ENCODE measurements at regions not wholly inside any gene's neighbourhood (a gene's known extent, or its start where the extent isn't known, plus 50 kb on each side); places are given as distances from the start of the nearest gene placed in this dataset.
"Not testable (repeated sequence)": the region's sequence is repeated elsewhere in the genome, so short reads cannot be mapped to it uniquely, and the experiment has no call there.

GRCh38 chr4:15164571-15164970 lies 162.3 kb downstream of the CPEB2 start:
- no peak for DNase-seq

DNA sequence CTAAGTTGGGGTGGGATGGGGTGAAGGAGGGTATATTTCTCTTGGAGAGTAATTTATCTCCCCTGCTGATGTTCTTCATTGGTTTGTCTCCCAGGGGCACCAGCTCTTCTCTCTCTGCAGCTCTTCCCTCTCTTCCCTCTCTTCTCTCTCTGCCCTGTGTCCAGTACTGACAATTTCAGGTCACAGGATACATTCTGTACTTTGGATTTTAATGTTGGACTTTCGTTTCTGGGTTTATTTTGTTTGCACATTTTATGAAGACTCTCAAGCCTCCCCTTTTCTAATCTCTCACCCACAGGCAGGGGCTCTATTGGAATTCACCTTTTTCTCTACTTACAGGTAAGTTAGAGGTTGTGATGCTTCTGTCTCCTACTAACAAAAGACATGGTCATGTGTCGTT lies 165.5 kb downstream of the CPEB2 start:
- DNase-seq: no peak

DNA sequence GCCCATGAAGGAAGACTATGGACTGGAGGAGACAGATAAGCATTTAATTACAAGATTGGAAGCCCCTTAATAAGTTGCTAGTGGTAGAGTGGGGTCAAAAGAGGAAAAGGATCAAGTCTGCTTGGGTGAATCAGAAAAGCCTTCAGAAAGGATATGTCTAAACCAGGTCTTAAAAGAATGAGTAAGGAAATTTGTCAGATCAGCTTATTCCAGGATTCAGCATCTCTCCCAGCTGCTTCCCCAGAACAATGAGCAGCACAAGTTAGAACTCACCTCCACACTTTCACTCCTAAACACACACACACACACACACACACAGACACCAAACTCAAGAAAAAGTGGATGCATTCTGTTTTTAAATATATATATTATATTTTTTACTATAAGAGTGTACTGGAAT lies 166.5 kb downstream of the CPEB2 start:
- DNase-seq: no peak

DNA sequence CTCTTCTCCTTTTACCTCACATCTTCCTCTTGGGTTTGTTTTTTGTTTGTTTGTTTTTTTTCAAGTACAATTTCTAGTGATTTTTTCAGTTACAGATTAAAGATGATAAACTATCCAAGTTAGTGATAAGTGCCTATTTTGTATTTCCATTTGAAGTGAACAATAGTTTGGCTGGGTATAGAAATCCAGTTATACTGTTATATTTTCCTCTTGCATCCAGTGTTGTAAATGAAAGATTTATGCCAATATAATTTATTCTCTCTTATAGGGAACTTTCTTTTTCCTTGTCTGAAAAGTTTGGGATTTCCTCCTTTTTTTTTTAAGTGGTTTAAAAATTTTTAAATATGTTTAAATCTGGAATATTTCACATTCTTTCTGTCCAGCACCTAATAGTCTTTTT lies 169.4 kb downstream of the CPEB2 start:
- no peak for DNase-seq

GRCh38 chr4:15173251-15173650 lies 171.0 kb downstream of the CPEB2 start:
- no peak for DNase-seq

- DNase-seq: not testable (repeated sequence)
Observed at GRCh38 chr4:15174168-15174567, 171.9 kb downstream of the CPEB2 start.

- DNase-seq: not testable (repeated sequence)
Observed at GRCh38 chr4:15179842-15180241, 177.6 kb downstream of the CPEB2 start.

- no peak for DNase-seq
Observed at GRCh38 chr4:15182600-15183220, 180.4 kb downstream of the CPEB2 start.

DNA sequence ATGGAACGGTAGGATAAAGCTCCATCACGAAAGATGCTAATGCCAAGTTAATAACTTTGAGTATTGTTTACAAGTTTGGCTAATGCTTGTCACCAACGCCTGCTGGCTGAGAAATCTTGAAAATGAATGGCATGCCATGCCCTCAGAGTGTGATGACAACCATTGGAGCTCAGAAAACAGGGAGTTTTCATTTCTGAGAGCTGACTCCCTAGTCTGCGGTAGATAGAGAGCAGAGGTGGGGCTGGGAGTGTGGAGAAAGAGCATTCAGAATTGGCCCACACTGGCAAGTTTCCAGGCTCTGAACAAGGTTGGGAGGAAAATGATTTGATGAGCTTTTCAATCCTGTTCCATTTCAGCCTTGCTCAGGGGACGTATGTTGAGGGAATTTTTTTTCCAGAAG lies 183.9 kb downstream of the CPEB2 start:
- no peak for DNase-seq

DNA sequence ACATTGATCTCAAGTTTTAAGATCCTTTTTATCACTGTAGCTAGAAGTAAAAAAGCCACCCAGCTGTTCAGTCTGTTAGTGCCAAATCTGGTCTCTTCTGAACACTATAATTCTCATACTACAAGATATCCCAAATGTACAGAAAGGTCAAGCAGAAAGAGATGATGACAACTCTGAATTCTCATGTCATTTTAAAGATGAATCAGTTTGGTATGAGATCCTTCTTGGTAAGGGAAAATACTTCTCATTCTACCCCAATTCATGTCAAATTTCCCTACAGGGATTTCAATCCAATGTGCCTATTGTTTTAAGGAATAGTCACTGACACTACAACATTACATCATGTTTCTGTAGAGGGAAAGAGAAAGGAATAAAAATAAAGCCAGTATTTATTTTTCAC lies 184.5 kb downstream of the CPEB2 start:
- no peak for DNase-seq

- no peak for DNase-seq
Observed at GRCh38 chr4:15188605-15189539, 186.6 kb downstream of the CPEB2 start.

DNA sequence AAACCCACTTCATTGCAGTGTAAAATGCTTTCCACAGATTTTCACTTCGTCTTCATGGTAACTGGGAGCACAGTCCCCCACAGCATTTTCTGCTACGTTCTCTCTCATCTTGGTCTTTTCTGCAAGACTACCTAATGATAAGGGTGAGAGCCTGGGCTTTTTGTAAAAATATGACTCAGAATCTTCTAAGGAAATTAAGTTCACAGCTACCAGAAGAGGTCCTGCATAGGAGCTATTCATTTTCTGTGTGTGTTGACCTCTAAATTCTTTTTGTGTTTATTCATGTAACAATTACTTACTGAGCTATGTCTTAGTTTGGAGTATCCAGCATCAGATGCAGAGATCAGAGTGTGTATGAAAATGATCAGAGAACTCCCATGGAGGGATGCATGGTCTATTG lies 192.2 kb downstream of the CPEB2 start:
- no peak for DNase-seq

- DNase-seq: no peak
Observed at GRCh38 chr4:15197005-15197404, 194.7 kb downstream of the CPEB2 start.

GRCh38 chr4:15198070-15198727 lies 195.9 kb downstream of the CPEB2 start:
- no peak for DNase-seq

DNA sequence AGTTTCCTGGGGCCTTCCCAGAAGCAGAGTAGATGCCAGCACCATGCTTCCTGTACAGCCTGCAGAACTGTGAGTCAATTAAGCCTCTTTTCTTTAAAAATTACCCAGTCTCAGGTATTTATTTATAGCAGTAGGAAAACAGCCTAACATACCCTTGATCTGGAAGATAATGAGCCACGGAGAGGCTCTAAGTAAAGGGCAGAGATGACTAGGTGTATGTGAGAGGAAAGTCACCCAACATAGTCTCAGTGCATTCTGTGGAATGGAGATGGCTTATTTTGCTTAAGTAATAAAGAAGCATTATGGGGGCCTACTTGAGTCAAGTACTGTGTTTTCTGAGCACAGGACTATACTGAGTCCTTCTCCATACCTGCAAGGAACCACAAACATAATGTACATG lies 199.5 kb downstream of the CPEB2 start:
- no peak for DNase-seq

GRCh38 chr4:15202481-15202880 lies 200.2 kb downstream of the CPEB2 start:
- no peak for DNase-seq

DNA sequence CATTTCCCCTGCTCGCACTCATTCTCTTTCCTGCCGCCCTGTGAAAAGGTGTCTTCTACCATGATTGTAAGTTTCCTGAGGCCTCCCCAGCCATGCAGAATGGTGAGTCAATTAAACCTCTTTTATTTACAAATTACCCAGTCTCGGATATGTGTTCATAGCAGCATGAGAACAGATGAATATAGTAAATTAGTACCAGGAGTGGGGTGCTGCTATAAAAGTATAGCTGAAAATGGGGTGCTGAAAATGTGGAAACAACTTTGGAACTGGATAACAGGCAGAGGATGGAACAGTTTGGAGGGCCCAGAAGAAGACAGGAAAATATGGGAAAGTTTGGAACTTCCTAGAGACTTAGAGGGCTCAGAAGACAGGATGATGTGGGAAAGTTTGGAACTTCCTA lies 204.2 kb downstream of the CPEB2 start:
- DNase-seq: not testable (repeated sequence)

GRCh38 chr4:15213302-15213970 lies 211.2 kb downstream of the CPEB2 start:
- DNase-seq: no peak

DNA sequence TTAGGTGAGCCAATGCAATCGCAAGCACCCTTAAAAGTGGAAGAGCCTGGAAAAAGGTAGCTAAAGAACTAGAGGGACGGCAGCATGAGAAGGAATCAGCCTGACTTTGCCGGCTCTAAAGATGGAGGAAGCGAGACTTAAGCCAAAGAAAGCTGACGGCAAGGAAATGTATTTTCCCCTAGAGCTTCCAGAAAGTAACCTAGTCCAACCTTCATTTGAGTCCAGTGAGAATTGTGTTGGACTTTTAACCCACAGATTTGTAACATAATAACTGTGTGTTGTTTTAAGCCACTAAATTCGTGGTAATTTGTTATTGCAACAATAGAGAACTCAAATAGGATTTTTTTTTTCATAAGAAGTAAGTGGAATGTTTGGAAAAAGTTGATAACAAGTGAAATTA lies 212.7 kb upstream of the C1QTNF7 start:
- DNase-seq: no peak

DNA sequence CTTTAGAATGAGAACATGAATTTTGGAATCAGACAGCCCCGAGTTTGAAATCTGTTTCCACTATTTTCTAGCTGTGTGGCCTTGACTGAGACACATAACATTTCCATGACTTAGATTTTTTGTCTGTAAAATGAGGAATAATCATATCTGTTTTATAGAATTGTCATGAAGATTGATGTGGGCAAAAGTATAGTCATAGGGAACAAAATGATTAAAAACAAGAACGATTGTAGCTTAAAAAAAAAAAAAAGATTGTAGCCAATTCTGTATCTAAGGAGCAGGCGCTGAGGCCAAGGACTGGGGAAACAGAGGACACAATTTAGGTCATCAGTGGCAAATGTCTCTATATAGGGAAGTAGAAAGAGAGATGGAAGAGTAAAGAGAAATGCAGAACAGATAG lies 201.6 kb upstream of the C1QTNF7 start:
- no peak for DNase-seq

- DNase-seq: peak; percentile 79
Observed at GRCh38 chr4:15231265-15232091, 196.4 kb upstream of the C1QTNF7 start.
